AG09319 (cell line): ENCODE measurements at regions not wholly inside any gene's neighbourhood (a gene's known extent, or its start where the extent isn't known, plus 50 kb on each side); places are given as distances from the start of the nearest gene placed in this dataset.

Experiments
- DNase-seq: peaks from one replicate; pipeline ENCODE4 v3.0.0-alpha.2; 2010; ENCODE audit warnings: low read depth; ENCODE audit errors: extremely low read depth
- TF ChIP-seq, protein P1 (sequence below): IDR thresholded peaks from 2 replicates; pipeline ENCODE4 v1.5.1; 2011; ENCODE audit warnings: low read depth, mild to moderate bottlenecking, inconsistent platforms, low read length, moderate library complexity

DNA sequence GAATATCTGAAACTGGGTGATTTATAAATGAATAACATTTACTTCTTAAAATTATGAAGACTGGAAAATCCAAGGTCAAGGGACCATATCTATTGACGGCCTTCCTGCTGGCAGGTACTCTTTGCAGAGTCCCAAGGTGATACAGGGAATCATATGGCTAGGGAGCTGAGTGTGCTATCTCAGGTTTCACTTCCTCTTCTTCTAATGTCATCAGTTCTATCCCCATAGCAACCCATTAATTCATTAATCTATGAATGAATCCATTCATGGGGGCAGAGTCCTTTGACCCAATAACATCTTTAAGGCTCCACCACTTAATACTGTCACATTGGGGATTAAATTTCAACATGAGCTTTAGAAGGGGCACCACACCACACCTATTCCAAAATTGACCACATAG is 772.0 kb downstream of the HACE1 start:
- DNase-seq, result no peak
- TF ChIP-seq, protein P1, sequence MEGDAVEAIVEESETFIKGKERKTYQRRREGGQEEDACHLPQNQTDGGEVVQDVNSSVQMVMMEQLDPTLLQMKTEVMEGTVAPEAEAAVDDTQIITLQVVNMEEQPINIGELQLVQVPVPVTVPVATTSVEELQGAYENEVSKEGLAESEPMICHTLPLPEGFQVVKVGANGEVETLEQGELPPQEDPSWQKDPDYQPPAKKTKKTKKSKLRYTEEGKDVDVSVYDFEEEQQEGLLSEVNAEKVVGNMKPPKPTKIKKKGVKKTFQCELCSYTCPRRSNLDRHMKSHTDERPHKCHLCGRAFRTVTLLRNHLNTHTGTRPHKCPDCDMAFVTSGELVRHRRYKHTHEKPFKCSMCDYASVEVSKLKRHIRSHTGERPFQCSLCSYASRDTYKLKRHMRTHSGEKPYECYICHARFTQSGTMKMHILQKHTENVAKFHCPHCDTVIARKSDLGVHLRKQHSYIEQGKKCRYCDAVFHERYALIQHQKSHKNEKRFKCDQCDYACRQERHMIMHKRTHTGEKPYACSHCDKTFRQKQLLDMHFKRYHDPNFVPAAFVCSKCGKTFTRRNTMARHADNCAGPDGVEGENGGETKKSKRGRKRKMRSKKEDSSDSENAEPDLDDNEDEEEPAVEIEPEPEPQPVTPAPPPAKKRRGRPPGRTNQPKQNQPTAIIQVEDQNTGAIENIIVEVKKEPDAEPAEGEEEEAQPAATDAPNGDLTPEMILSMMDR, result no peak

DNA sequence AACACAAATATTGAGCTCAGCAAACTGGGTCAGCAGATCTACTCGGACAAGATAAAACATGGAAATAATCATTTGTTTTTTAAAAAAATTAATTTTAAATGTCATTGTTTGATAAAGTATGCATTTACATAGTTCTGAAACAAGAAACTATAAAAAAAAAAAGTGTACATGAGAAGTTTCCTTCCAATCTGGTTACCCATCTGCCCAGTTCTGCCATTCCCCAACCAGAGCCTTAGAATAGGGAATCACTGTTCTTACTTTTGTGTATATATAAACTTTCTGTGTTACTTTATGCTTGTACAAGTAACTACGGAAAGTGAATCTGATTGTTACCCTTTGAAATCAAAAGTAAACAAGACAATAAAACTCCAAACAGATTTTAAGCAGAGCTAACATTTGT is 791.4 kb downstream of the HACE1 start:
- TF ChIP-seq, protein P1, result no peak
- DNase-seq, result no peak

DNA sequence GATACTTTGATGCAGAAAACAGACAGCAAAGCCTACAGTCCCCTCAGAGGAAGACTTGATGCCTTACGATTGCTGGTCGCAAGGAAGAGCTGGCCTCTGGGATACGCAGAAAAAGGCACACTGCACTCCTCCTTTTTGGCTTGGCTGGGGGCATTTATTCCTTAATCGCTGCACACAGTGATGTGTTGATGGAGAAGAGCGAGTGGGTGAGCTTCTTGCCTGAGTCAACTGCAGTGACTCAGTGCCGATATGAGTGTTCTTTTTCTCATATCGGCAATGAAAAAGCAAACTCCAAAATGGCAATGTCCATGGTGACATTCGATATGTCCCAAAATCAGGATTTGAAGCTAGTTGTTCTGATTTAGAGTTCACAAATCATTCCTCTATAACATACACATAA is 794.8 kb downstream of the HACE1 start:
- TF ChIP-seq, protein P1, result no peak
- no peak for DNase-seq

DNA sequence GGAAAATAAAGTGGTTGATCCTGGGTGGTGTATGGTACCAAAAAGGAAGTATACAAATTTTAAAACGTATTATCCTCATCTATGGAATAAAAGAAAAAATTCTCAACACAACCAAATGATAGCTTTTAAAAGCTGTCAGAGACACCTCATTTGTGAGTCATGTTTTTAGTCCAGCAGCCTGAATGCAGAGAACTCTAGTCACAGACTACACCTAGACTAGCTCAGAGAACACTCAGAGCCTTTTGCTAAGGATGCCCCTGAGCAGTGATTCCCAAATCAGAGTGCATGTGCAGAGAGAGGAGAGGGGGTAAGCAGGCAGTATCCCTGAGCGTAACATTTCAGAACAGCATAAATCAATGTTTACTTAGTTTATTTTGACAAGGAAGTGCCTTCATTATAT is 809.3 kb downstream of the HACE1 start:
- TF ChIP-seq, protein P1, result no peak
- DNase-seq, result no peak

DNA sequence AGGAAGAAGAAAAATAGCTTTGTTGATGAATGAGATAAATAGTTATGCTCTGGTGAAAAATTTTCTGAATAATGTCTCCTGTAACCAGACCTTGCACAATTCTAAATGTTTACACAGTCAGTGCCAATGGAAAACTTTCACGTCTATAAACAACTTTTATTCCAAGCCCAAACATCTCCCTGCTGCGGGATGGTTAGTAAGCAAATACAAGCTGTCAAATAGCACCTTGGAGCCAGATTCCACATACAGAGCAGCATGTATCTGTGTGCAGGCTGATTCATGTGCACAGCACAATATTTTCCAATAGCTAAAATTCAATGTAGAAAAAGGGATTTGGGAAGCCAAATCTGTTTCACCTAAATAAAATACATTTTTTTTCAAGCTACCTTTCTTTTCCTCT is 813.3 kb downstream of the HACE1 start:
- DNase-seq, result no peak
- TF ChIP-seq, protein P1, result no peak

DNA sequence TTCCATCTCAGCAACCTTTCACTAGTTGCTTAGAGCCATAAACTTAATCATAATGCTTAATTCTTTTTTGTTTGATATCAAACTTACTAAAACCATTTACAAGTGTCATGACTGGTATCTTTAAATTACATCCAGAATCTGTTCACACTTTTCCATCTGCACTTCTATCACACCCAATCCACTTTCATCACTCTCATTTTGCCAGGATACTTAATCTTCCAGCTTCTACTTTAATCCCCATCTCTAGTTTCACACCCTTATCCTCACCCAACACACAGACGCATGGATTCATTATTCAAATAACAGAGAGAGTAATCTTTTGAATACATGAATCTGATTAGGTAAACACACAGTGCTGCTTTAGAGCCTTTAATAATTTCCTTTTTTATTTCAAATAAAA is 828.4 kb downstream of the HACE1 start:
- TF ChIP-seq, protein P1, result no peak

DNA sequence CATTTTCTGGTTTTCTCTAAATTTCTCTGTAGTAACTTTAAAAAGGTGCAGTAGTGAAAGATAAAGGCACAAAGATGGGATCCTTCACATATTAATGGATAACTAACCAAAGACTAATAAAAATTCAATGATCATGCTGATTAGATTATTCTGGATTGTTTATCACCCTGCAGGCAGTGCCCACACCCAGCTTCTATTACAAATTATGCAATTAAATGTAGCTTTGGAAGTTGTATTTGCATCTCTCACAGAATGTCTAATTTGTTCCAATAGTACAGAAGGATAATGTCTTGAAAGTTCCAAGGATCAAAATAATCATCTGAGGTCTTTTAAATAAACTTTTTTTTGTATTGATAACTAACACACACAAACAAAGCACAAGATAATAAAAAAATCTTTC is 837.6 kb downstream of the HACE1 start:
- TF ChIP-seq, protein P1, result no peak
- no peak for DNase-seq

More for the DNA sequence above, 828.4 kb downstream of the HACE1 start:
- DNase-seq, result no peak
